GM12891 (cell line): ENCODE measurements at regions not wholly inside any gene's neighbourhood (a gene's known extent, or its start where the extent isn't known, plus 50 kb on each side); places are given as distances from the start of the nearest gene placed in this dataset.

Experiments used
- DNase-seq: peaks from one replicate; pipeline ENCODE4 v3.0.0; 2011; ENCODE audit warnings: low spot score; ENCODE audit not compliant: insufficient read length
- FAIRE-seq: peaks from 2 replicates; lab custom pipeline; 2011; peaks lifted over from hg19 to GRCh38; lab: Jason Lieb, UNC
- PAX5 ChIP-seq: IDR thresholded peaks from 2 replicates; pipeline ENCODE4 v1.6.1; 2011; ENCODE audit warnings: low read length, moderate library complexity, mild to moderate bottlenecking; ENCODE audit not compliant: insufficient read depth, severe bottlenecking
- POLR2A ChIP-seq: IDR thresholded peaks from 2 replicates; pipeline ENCODE4 v1.6.1; 2011; ENCODE audit warnings: low read depth, low read length, control low read depth
- POLR2AphosphoS5 ChIP-seq: IDR thresholded peaks from 2 replicates; pipeline ENCODE4 v1.6.1; 2011; ENCODE audit warnings: low read depth, low read length, control low read depth
- POU2F2 ChIP-seq: IDR thresholded peaks from 2 replicates; pipeline ENCODE4 v1.6.1; 2011; ENCODE audit warnings: low read depth, mild to moderate bottlenecking, control low read depth, low read length, moderate library complexity
- SPI1 ChIP-seq: IDR thresholded peaks from 2 replicates; pipeline ENCODE4 v1.6.1; 2011; ENCODE audit warnings: low read depth, low read length, control low read depth
- TAF1 ChIP-seq: IDR thresholded peaks from 2 replicates; pipeline ENCODE4 v1.6.1; 2011; ENCODE audit warnings: low read depth, low read length, control low read depth

GRCh38 chr14:85813040-85813439 is 283.1 kb downstream of the FLRT2 start:
- no peak for DNase-seq
- FAIRE-seq: no peak
- TF ChIP-seq SPI1 (no peak), TAF1 (no peak), PAX5 (no peak), POLR2A (no peak), POU2F2 (no peak)

GRCh38 chr14:85811340-85811739 is 281.4 kb downstream of the FLRT2 start:
- no peak for FAIRE-seq
- TF ChIP-seq POU2F2 (no peak), PAX5 (no peak), TAF1 (no peak)
- DNase-seq: no peak

- TF ChIP-seq PAX5: no peak
- DNase-seq (no peak), FAIRE-seq (no peak)
Measured at GRCh38 chr14:85799668-85800067, 269.7 kb downstream of the FLRT2 start.

- DNase-seq (no peak), FAIRE-seq (no peak)
- no peak for TF ChIP-seq TAF1
Measured at GRCh38 chr14:85798856-85799255, 268.9 kb downstream of the FLRT2 start.

- TF ChIP-seq POLR2A (no peak), TAF1 (no peak), POU2F2 (no peak), PAX5 (no peak), SPI1 (no peak), POLR2AphosphoS5 (no peak)
- no peak for DNase-seq
- no peak for FAIRE-seq
Measured at GRCh38 chr14:85793533-85793932, 263.6 kb downstream of the FLRT2 start.

GRCh38 chr14:85789506-85789905 is 259.6 kb downstream of the FLRT2 start:
- DNase-seq (no peak), FAIRE-seq (no peak)
- TF ChIP-seq SPI1 (no peak), TAF1 (no peak), POLR2AphosphoS5 (no peak)

- no peak for TF ChIP-seq POLR2A
- FAIRE-seq (no peak), DNase-seq (no peak)
Measured at GRCh38 chr14:85788470-85789233, 258.7 kb downstream of the FLRT2 start.

- no peak for DNase-seq
- TF ChIP-seq POLR2AphosphoS5 (no peak), SPI1 (no peak), POLR2A (no peak), TAF1 (no peak), PAX5 (no peak), POU2F2 (no peak)
- no peak for FAIRE-seq
Measured at GRCh38 chr14:85766295-85766694, 236.4 kb downstream of the FLRT2 start.

- TF ChIP-seq POLR2AphosphoS5: no peak
- TF ChIP-seq PAX5: no peak
- TF ChIP-seq TAF1: no peak
- no peak for TF ChIP-seq POLR2A
- no peak for TF ChIP-seq POU2F2
- TF ChIP-seq SPI1: no peak
- FAIRE-seq: no peak
- DNase-seq: no peak
Measured at GRCh38 chr14:85764822-85765221, 234.9 kb downstream of the FLRT2 start.

GRCh38 chr14:85762526-85762925 is 232.6 kb downstream of the FLRT2 start:
- FAIRE-seq: no peak
- TF ChIP-seq POU2F2 (no peak), POLR2AphosphoS5 (no peak), TAF1 (no peak), POLR2A (no peak), PAX5 (no peak), SPI1 (no peak)

GRCh38 chr14:85752175-85752574 is 222.2 kb downstream of the FLRT2 start:
- FAIRE-seq (no peak), DNase-seq (no peak)
- no peak for TF ChIP-seq POLR2AphosphoS5
- TF ChIP-seq POU2F2: no peak
- no peak for TF ChIP-seq POLR2A
- TF ChIP-seq PAX5: no peak
- no peak for TF ChIP-seq SPI1
- no peak for TF ChIP-seq TAF1

More at GRCh38 chr14:85762526-85762925, 232.6 kb downstream of the FLRT2 start:
- no peak for DNase-seq
